ENCODE measurements at regions not wholly inside any gene's neighbourhood (a gene's known extent, or its start where the extent isn't known, plus 50 kb on each side); places are given as distances from the start of the nearest gene placed in this dataset.

GRCh38 chr3:168394439-168394838 lies 298.7 kb upstream of the GOLIM4 start:
- DNase-seq (ENCODE audit: low spot score), result no peak

DNA sequence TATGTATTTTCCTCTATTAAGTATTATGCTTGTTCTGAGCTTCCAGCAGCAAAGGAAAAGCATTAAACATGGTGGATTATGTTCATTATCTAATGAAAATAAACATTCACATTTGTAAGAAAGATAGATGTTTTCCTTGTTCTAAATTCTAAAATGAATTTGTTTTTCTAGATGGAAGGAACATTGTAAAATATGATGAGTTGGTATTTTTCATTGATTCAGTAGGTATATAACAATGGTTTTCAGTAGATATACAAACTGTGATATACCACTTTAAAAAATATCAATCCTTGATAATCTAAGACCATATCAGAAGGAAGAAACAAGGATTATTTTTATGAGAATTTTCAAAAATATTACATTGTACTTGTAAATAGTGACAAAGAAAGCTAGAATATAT lies 290.6 kb upstream of the GOLIM4 start:
- DNase-seq (ENCODE audit: low spot score), result no peak

GRCh38 chr3:168384990-168385389 lies 289.3 kb upstream of the GOLIM4 start:
- no peak for DNase-seq (ENCODE audit: low spot score)

- no peak for DNase-seq (ENCODE audit: low spot score)
Measured at GRCh38 chr3:168383573-168383972, 287.8 kb upstream of the GOLIM4 start.

GRCh38 chr3:168371846-168372245 lies 276.1 kb upstream of the GOLIM4 start:
- DNase-seq (ENCODE audit: low spot score), result no peak

- no peak for DNase-seq (ENCODE audit: low spot score)
Measured at GRCh38 chr3:168364967-168365366, 269.2 kb upstream of the GOLIM4 start.

- no peak for DNase-seq (ENCODE audit: low spot score)
Measured at GRCh38 chr3:168362661-168363247, 267.0 kb upstream of the GOLIM4 start.

- DNase-seq (ENCODE audit: low spot score), result no peak
Measured at GRCh38 chr3:168362156-168362555, 266.4 kb upstream of the GOLIM4 start.

- DNase-seq (ENCODE audit: low spot score), result no peak
Measured at GRCh38 chr3:168360993-168361392, 265.3 kb upstream of the GOLIM4 start.

DNA sequence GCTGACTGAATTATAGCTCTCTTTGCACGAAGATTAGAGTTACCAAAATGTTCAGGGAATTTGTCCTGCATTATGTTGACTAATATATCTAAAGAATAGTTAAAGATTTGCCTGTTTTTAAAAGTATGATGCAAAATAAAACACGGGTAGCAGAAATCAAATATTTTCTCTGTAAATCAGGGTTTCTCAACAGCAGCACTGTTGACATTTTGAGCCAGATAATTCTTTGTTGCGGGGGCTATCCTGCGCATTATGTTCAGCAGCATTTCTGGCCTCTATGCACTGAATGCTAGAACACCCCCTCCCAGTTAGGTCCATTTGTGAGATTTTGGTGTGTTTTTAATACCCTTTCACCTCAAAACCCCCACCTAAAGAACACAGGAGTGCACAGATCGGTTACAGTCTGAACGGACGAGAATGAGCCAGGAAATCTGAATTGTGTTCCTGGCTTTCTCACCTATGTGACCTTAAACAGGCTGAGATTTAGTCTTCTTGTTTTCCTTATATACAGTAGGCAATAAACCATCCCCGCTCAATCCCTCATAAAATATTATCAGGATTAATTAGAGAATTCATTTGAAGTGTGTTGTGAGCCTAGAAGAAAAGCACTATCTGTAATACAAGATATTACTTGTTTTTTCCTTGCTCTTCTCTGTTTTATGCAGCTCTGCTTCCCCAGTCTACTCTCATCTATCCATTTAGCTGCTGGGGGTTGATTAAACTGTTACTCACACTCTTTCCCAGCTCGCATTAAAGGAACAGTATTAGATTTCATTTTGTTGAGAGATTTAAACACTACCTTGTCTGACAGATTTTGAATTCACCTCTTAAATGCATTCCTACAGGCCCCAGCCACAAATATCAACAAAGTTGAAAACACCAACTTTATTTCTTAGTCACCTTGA lies 247.5 kb upstream of the GOLIM4 start:
- no peak for DNase-seq (ENCODE audit: low spot score)

- DNase-seq (ENCODE audit: low spot score), result no peak
Measured at GRCh38 chr3:168341956-168342936, 246.5 kb upstream of the GOLIM4 start.

DNA sequence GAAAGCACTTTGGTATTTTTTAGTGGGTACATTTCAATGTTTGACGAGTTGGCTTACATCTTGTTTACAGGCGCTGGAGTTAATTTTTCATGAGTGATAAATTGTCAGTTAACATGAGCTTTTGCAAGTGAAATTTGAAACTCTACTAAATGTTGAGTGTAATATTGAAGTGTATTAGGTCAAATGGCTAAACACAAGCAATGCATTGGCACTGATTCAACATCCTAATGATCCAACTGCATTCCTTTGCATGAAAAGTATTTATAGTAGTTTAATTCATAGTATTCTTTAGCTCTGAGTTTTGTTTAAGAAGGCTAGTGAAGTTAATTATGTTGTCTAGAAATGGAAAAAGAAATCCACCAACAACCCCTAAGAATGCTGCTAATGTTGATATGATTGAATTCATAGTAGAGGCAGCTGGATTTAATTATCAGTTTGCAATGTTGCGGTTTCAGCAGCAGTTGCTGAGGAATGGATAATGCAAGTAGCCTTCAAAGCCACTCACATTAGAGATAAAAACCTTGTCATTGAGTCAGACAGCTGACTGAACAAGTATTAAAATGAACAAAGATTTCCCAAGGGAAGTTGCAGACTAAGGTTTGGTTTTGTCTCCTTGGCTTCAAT lies 245.6 kb upstream of the GOLIM4 start:
- DNase-seq (ENCODE audit: low spot score), result no peak

DNA sequence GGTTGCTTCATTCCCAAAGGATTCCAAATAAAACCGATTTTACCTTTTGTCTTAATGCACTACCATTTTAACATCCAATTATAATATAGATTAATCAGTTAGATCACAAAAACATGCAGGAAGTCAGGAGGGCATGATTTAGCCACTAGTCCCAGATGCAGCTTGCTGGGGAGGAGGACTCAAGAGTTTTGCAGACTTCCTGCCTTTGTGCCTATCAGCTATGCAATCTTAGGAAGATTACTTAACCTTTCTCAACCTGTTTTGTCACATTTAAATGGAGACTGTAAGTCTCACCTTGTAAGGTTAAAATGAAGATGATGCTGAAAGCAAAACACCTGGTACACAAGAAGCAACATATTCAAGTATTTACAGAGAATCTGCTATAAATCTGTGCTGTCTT lies 242.4 kb upstream of the GOLIM4 start:
- DNase-seq (ENCODE audit: low spot score), result no peak

- DNase-seq (ENCODE audit: low spot score), result no peak
Measured at GRCh38 chr3:168336276-168336675, 240.6 kb upstream of the GOLIM4 start.

GRCh38 chr3:168333410-168333935 lies 237.7 kb upstream of the GOLIM4 start:
- no peak for DNase-seq (ENCODE audit: low spot score)

DNA sequence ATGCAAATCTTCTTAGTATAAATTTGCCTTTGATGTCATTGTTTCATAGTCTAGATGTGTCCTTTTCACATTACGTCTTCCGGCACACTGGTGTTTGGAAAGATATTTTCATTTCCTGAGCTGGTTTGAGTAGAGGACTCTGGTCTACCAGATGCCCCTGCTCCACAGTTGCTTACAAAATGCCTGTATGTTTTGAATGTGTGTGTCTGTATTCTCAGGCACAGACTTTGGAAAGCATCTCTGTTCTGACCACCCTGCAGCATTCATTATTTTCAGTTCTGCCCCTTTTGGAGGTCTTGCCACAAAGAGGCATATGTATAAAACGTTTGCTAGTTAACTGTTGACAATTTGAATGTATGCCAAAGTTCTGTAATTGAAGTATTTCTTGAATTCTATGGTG lies 236.0 kb upstream of the GOLIM4 start:
- no peak for DNase-seq (ENCODE audit: low spot score)

DNA sequence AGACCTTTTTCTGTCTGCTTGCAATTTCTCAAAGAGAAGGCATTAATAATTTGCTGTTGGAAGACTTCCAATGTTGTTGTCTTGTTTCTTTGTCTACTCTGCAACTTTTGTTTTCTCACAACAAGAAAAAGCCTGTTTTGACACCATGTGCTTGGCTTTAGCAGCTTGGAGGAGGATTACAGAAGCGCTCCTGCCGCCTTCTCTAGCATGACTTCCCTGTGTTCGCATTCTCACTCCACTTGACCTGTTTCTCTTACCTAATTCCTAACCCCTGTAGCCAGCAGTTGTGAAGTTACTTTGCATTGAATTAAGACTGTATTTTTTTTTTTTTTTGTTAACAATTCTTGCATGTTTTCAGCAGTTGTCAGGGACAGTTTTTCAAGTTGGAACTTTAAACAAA lies 235.3 kb upstream of the GOLIM4 start:
- DNase-seq (ENCODE audit: low spot score), result no peak

DNA sequence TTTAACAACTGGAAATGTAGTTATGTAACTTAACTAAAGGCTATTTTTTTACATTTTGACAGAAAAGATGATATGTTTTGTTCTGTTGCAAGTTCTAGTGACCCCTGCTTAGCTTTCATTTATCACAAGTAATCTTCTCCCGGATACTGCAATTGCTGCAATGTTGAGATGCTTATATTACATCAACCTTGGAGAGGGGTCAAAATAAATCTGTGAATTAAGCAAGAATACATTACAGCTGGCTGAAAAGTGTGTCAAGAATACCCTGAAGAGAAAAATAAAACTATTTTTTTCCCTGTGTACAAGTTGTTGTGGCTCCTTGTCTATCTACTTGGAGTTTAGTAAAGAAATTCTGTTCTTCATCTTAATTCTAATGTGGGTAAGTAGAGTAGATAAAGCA lies 232.1 kb upstream of the GOLIM4 start:
- DNase-seq (ENCODE audit: low spot score), result no peak

GRCh38 chr3:168325684-168326083 lies 230.0 kb upstream of the GOLIM4 start:
- DNase-seq (ENCODE audit: low spot score), result no peak

- no peak for DNase-seq (ENCODE audit: low spot score)
Measured at GRCh38 chr3:168322941-168323340, 227.2 kb upstream of the GOLIM4 start.

GRCh38 chr3:168314166-168314565 lies 218.4 kb upstream of the GOLIM4 start:
- no peak for DNase-seq (ENCODE audit: low spot score)

- no peak for DNase-seq (ENCODE audit: low spot score)
Measured at GRCh38 chr3:168312984-168313383, 217.3 kb upstream of the GOLIM4 start.
